ENCODE measurements at regions not wholly inside any gene's neighbourhood (a gene's known extent, or its start where the extent isn't known, plus 50 kb on each side); places are given as distances from the start of the nearest gene placed in this dataset.
"Not testable (repeated sequence)": the region's sequence is repeated elsewhere in the genome, so short reads cannot be mapped to it uniquely, and the experiment has no call there.

GRCh38 chr1:38746941-38747600 lies 112.5 kb downstream of the RRAGC start:
- no peak for DNase-seq

GRCh38 chr1:38746402-38746935 lies 113.1 kb downstream of the RRAGC start:
- no peak for DNase-seq

- DNase-seq = no peak
Observed at GRCh38 chr1:38745476-38746401, 113.8 kb downstream of the RRAGC start.

- DNase-seq = no peak
Observed at GRCh38 chr1:38744452-38745350, 114.9 kb downstream of the RRAGC start.

GRCh38 chr1:38743184-38743583 lies 116.4 kb downstream of the RRAGC start:
- DNase-seq = no peak

GRCh38 chr1:38741341-38741740 lies 118.2 kb downstream of the RRAGC start:
- DNase-seq = no peak

GRCh38 chr1:38740487-38740886 lies 119.1 kb downstream of the RRAGC start:
- no peak for DNase-seq

GRCh38 chr1:38738207-38738606 lies 121.4 kb downstream of the RRAGC start:
- no peak for DNase-seq

- DNase-seq = no peak
Observed at GRCh38 chr1:38736399-38736798, 123.2 kb downstream of the RRAGC start.

- DNase-seq = no peak
Observed at GRCh38 chr1:38735651-38736161, 123.9 kb downstream of the RRAGC start.

GRCh38 chr1:38733761-38734160 lies 125.8 kb downstream of the RRAGC start:
- no peak for DNase-seq

- DNase-seq = no peak
Observed at GRCh38 chr1:38730511-38731397, 128.8 kb downstream of the RRAGC start.

- DNase-seq = no peak
Observed at GRCh38 chr1:38728585-38728908, 131.0 kb downstream of the RRAGC start.

- peak; percentile 64 for DNase-seq
Observed at GRCh38 chr1:38727684-38728584, 131.6 kb downstream of the RRAGC start.

GRCh38 chr1:38725321-38725961 lies 134.1 kb downstream of the RRAGC start:
- not testable (repeated sequence) for DNase-seq

GRCh38 chr1:38724160-38725131 lies 135.1 kb downstream of the RRAGC start:
- no peak for DNase-seq

GRCh38 chr1:38721816-38722215 lies 137.8 kb downstream of the RRAGC start:
- DNase-seq = no peak

GRCh38 chr1:38719880-38720279 lies 139.7 kb downstream of the RRAGC start:
- DNase-seq = no peak

GRCh38 chr1:38718031-38718430 lies 141.5 kb downstream of the RRAGC start:
- DNase-seq = no peak

Measured in midbrain (tissue), 1 donor.